HG03439 (cell line): ENCODE measurements at regions not wholly inside any gene's neighbourhood (a gene's known extent, or its start where the extent isn't known, plus 50 kb on each side); places are given as distances from the start of the nearest gene placed in this dataset.

ENCODE experiments used
- ATAC-seq: cut with Tn5 transposase; IDR thresholded peaks from one replicate; pipeline ENCODE4 v1.9.1; 2021; ENCODE audit warnings: mild to moderate bottlenecking, moderate library complexity; ENCODE audit not compliant: unreplicated experiment

- ATAC-seq: no peak
Observed at GRCh38 chr2:216287251-216287650, 85.0 kb downstream of the MARCHF4 start.

GRCh38 chr2:216286616-216287231 lies 85.6 kb downstream of the MARCHF4 start:
- ATAC-seq: no peak

- ATAC-seq: no peak
Observed at GRCh38 chr2:216285701-216286100, 86.6 kb downstream of the MARCHF4 start.

GRCh38 chr2:216284708-216285107 lies 87.6 kb downstream of the MARCHF4 start:
- no peak for ATAC-seq

GRCh38 chr2:216283038-216283900 lies 89.0 kb downstream of the MARCHF4 start:
- peak; percentile 80 for ATAC-seq

GRCh38 chr2:216281876-216282275 lies 90.4 kb downstream of the MARCHF4 start:
- no peak for ATAC-seq

- ATAC-seq: no peak
Observed at GRCh38 chr2:216281316-216281715, 91.0 kb downstream of the MARCHF4 start.

- no peak for ATAC-seq
Observed at GRCh38 chr2:216279459-216279858, 92.8 kb downstream of the MARCHF4 start.

GRCh38 chr2:216279031-216279430 lies 93.3 kb downstream of the MARCHF4 start:
- ATAC-seq: no peak

GRCh38 chr2:216275890-216276289 lies 96.4 kb downstream of the MARCHF4 start:
- no peak for ATAC-seq

- no peak for ATAC-seq
Observed at GRCh38 chr2:216274194-216274840, 98.0 kb downstream of the MARCHF4 start.

GRCh38 chr2:216261042-216261537 lies 111.2 kb downstream of the MARCHF4 start:
- ATAC-seq: no peak

- no peak for ATAC-seq
Observed at GRCh38 chr2:216260629-216261028, 111.7 kb downstream of the MARCHF4 start.

- no peak for ATAC-seq
Observed at GRCh38 chr2:216259081-216259480, 113.2 kb downstream of the MARCHF4 start.

- no peak for ATAC-seq
Observed at GRCh38 chr2:216257089-216257488, 115.2 kb downstream of the MARCHF4 start.
